ENCODE measurements at regions not wholly inside any gene's neighbourhood (a gene's known extent, or its start where the extent isn't known, plus 50 kb on each side); places are given as distances from the start of the nearest gene placed in this dataset.

DNA sequence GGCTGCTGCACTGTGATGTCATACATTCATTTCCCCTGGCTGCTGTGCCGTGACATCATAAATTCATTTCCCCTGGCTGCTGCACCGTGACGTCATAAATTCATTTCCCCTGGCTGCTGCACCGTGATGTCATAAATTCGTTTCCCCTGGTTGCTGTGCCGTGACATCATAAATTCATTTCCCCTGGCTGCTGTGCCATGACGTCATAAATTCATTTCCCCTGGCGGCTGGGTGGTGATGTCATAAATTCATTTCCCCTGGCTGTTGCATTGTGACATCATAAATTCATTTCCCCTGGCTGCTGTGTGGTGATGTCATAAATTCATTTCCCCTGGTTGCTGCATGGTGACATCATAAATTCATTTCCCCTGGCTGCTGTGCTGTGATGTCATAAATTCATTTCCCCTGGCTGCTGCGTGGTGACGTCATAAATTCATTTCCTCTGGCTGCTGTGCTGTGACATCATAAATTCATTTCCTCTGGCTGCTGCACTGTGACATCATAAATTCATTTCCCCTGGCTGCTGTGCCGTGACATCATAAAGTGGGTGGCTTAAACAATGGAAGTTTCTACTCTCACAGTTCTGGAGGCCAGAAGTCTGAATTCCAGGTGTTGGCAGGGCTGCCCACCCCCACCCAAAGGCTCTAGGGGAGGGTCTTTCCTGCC is 301.1 kb downstream of the SHANK2 start:
- DNase-seq, result no peak
- no peaks in the 10 kb centered on the region for H3K9me3 ChIP-seq
- no peaks in the 10 kb centered on the region for H3K36me3 ChIP-seq
- H3K27me3 ChIP-seq, result no peaks in the 10 kb centered on the region
- TF ChIP-seq, protein P1, sequence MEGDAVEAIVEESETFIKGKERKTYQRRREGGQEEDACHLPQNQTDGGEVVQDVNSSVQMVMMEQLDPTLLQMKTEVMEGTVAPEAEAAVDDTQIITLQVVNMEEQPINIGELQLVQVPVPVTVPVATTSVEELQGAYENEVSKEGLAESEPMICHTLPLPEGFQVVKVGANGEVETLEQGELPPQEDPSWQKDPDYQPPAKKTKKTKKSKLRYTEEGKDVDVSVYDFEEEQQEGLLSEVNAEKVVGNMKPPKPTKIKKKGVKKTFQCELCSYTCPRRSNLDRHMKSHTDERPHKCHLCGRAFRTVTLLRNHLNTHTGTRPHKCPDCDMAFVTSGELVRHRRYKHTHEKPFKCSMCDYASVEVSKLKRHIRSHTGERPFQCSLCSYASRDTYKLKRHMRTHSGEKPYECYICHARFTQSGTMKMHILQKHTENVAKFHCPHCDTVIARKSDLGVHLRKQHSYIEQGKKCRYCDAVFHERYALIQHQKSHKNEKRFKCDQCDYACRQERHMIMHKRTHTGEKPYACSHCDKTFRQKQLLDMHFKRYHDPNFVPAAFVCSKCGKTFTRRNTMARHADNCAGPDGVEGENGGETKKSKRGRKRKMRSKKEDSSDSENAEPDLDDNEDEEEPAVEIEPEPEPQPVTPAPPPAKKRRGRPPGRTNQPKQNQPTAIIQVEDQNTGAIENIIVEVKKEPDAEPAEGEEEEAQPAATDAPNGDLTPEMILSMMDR (IDR thresholded peaks at IDR 0.05; ENCODE audit: low read depth, low read length), result no peak
- H3K4me3 ChIP-seq (ENCODE audit: low read depth, low read length), result no peak overlapping the region
- H3K4me1 ChIP-seq, result no peaks in the 10 kb centered on the region

DNA sequence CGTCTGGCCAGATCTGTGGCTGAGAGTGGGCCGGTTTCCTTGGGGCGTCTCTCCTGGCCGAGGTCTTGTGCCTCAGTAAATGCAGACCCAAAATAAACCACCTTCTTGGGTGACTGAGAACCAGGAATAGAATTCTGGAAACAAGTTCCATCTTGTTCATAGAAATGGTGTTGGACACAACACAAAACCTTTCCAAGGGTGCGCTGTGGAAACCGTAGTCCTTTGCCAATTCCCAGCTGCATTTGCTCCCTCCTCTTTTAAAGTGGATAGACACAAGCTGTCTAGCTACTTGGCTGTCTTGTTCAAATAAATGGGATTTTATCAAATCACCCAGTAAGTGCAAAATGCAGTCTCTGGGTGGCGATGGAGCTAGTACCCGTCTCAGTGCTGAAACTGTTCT is 300.2 kb downstream of the SHANK2 start:
- no peak for DNase-seq
- Histone ChIP-seq H3K4me1 (no peaks in the 10 kb centered on the region), H3K27me3 (no peaks in the 10 kb centered on the region), H3K9me3 (no peaks in the 10 kb centered on the region), H3K4me3 (ENCODE audit: low read depth, low read length) (no peak overlapping the region), H3K36me3 (no peaks in the 10 kb centered on the region)
- TF ChIP-seq, protein P1 (IDR thresholded peaks at IDR 0.05; ENCODE audit: low read depth, low read length), result no peak

DNA sequence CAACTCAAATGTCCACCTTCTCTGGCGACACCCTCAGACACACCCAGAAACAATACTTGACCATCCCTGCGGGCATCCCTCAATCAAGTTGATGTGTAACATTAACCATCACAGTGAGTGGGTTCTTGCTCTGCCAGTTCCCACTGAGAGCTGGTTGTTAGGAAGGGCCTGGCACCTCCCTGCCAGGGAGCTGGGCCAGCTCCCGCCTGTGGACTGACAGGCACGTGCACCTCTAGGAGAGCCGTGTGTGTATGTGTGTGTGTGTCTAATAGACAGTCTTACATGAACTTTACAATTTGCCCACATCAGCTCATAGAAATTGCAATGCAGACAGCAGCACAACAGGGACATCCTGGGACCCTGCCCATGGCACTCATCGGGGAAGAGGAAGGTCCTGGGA is 298.7 kb downstream of the SHANK2 start:
- no peak for DNase-seq
- H3K9me3 ChIP-seq, result no peaks in the 10 kb centered on the region
- no peaks in the 10 kb centered on the region for H3K36me3 ChIP-seq
- TF ChIP-seq, protein P1 (IDR thresholded peaks at IDR 0.05; ENCODE audit: low read depth, low read length), result no peak
- no peaks in the 10 kb centered on the region for H3K27me3 ChIP-seq
- no peaks in the 10 kb centered on the region for H3K4me1 ChIP-seq
- H3K4me3 ChIP-seq (ENCODE audit: low read depth, low read length), result no peak overlapping the region

DNA sequence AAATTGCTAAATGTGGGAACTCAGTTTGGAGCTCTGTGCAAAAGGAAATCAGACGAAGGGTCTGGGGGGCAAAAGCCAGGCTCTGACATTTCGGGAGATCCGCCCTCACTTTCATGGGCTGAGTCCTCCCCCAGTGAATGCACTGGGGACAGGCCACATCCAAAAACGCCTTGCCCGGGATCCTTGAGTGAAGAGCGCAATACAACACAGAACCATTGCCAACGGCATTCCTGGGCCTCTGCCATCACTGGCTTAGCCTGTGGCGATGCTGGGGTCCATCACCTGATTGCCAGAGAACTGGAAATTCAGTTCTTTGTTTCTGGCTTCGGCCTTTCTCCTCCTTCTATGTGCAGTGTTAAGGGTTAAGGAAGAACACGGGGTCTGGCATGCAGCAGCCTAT is 297.9 kb downstream of the SHANK2 start:
- Histone ChIP-seq H3K27me3 (no peaks in the 10 kb centered on the region), H3K4me3 (ENCODE audit: low read depth, low read length) (no peak overlapping the region), H3K4me1 (no peaks in the 10 kb centered on the region), H3K36me3 (no peaks in the 10 kb centered on the region), H3K9me3 (no peaks in the 10 kb centered on the region)
- TF ChIP-seq, protein P1 (IDR thresholded peaks at IDR 0.05; ENCODE audit: low read depth, low read length), result no peak
- no peak for DNase-seq

Measured in BE2C (cell line).